HG03439 (cell line): ENCODE measurements at regions not wholly inside any gene's neighbourhood (a gene's known extent, or its start where the extent isn't known, plus 50 kb on each side); places are given as distances from the start of the nearest gene placed in this dataset.
"Not testable (repeated sequence)": the region's sequence is repeated elsewhere in the genome, so short reads cannot be mapped to it uniquely, and the experiment has no call there.

Experiments used
- ATAC-seq: cut with Tn5 transposase; IDR thresholded peaks from one replicate; pipeline ENCODE4 v1.9.1; 2021; ENCODE audit warnings: mild to moderate bottlenecking, moderate library complexity; ENCODE audit not compliant: unreplicated experiment

DNA sequence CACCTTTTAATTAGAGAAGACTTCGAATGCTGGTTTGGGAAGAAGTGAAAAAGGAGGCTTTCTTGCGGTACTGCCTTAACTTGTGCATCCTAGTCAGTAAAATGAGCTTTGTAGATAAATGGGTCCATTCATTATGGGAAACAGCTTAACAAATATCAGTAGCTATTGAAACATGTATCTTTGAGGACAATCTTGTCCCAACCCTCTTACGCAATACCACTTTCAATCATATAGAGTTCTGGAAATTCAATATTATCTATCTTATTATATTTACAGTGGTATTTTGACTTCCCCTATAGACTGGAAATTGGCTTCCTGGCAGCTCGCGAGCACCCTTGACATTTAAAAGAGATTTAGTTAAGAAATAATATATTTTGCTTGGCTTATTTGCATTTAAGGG, 565.8 kb upstream of the NUDT12 start:
- ATAC-seq, result no peak

DNA sequence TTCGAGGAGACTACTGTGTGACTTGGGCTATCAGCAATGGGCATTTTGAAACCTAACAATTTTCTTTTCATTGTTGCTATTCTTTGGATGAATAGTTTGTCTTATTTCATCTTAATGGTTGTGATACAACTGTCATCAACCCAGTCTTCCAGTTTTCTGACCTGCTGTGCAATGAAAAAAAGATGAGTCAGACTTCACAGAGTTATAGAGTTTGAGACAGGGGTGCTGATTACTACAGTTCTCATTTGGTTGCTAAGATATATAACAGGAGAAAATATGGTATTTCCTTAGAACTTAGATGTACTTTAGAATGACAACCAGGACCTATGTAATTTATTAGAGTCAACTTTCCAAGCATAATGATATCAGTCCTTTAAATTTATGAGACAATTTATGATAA, 564.4 kb upstream of the NUDT12 start:
- ATAC-seq, result no peak

- ATAC-seq, result no peak
Observed at GRCh38 chr5:104119529-104119928, 556.9 kb upstream of the NUDT12 start.

DNA sequence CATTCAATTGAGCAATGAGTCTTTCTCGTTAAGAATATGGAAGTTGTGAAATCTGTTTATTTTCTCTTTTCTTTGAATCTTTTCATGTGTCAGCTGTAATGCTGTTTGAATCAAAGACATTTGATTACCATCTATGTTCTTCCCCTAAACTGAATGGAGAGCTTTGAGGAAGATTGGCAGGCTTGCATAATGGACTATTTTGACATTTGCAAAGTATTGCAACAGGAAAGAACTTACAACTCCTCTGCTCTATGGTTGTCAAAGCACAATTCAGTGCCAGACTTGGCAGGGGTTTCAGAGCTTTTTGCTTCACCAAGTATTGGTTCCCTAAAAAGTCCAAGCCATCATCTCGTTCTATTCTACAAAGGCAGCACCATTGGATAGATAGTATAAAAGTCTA, 549.0 kb upstream of the NUDT12 start:
- ATAC-seq, result no peak

DNA sequence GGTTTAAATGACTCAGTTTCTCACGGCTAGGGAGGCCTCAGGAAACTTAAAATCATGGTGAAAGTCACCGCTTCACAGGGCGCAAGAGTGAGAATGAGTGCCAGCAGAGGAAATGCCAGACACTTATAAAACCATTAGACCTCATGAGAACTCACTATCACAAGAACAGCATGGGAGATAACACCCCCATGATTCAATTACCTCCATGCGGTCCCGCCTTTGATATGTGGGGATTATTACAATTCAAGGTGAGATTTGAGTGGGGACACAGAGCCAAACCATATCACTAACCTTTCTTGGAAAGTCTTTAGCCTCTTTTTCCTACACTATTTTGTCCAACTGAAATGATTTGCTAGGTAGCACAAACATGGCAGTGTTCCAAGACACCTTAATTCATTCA, 533.9 kb upstream of the NUDT12 start:
- no peak for ATAC-seq

GRCh38 chr5:104095527-104095926, 532.9 kb upstream of the NUDT12 start:
- no peak for ATAC-seq

- no peak for ATAC-seq
Observed at GRCh38 chr5:104088876-104089778, 526.5 kb upstream of the NUDT12 start.

GRCh38 chr5:104084896-104085295, 522.3 kb upstream of the NUDT12 start:
- no peak for ATAC-seq

DNA sequence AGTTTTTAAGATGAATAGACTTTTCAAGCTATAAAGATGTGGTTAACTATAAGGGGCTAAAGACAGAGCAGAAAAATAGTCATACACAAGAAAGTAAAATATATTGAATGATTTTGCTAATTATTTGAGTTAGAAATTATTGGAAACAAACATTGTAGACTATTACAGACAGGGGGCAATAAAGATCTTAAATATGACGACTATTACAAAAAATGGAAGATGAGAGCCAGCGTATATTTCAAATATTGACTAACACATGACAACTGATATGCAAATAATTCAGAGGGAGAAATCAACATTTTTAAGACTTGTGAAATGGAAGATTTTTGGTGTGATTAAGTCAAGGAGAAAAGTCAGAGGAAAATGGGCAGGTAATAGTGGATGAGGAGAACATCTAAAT, 520.2 kb upstream of the NUDT12 start:
- no peak for ATAC-seq

- ATAC-seq, result no peak
Observed at GRCh38 chr5:104081232-104081631, 518.6 kb upstream of the NUDT12 start.

DNA sequence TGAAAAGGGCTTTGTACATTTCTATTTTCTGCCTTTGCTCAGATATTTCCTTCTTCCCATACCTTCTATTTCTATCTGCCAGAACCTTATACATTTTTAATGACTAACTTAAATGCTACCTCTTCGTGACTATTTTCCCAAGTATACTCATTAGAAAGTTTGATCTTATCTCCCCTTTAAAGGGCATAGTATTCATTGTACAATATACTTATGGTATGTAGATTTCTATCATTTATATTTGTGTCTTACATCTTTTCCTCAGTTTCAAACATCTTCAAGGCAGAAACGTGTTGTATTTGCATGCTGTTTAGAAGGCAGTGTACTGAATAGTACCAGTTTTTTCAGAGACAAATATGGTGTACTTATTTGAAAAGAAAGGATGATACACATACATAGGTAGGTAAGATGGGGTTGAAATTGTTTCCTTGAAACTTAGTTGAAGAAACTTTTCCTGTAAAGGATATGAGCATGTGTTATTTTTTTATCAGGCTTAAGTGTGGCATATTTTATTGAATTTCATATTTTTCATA, 518.1 kb upstream of the NUDT12 start:
- ATAC-seq, result no peak

GRCh38 chr5:104079861-104080645, 517.5 kb upstream of the NUDT12 start:
- ATAC-seq, result not testable (repeated sequence)

GRCh38 chr5:104071887-104072286, 509.3 kb upstream of the NUDT12 start:
- no peak for ATAC-seq

DNA sequence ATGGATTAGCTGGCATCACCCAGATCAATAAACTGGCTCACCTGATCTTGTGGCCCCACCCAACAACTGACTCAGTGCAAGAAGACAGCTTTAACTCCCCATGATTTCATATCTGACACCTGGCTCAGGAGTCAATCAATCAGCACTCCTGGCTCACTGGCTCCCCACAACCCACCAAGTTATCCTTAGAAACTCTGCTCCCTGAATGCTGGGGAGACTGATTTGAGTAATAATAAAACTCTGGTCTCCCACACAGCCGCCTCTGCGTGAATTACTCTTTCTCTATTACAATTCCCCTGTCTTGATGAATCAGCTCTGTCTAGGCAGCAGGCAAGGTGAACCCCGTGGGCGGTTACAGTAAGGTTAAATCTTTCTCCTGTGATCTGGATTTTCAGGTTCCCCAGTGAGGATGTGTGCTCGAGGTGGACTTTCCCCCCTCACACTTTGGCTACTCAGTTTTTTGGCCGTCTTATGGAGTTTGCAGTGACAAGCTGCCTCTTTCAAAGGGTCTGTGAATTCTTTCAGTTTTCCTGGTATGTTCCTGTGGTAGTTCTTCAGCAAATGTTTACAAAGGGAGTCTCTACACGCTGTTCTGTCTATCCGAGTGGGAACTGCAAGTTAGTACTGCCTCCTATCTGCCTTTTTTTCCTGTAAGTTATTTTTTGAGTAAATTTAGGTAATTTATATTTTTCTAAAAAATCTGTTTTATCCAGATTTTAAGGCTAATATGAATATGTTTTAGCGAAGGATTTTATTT, 500.2 kb upstream of the NUDT12 start:
- ATAC-seq, result no peak

- ATAC-seq, result no peak
Observed at GRCh38 chr5:104061707-104062106, 499.1 kb upstream of the NUDT12 start.

- no peak for ATAC-seq
Observed at GRCh38 chr5:104053353-104053649, 490.7 kb upstream of the NUDT12 start.

DNA sequence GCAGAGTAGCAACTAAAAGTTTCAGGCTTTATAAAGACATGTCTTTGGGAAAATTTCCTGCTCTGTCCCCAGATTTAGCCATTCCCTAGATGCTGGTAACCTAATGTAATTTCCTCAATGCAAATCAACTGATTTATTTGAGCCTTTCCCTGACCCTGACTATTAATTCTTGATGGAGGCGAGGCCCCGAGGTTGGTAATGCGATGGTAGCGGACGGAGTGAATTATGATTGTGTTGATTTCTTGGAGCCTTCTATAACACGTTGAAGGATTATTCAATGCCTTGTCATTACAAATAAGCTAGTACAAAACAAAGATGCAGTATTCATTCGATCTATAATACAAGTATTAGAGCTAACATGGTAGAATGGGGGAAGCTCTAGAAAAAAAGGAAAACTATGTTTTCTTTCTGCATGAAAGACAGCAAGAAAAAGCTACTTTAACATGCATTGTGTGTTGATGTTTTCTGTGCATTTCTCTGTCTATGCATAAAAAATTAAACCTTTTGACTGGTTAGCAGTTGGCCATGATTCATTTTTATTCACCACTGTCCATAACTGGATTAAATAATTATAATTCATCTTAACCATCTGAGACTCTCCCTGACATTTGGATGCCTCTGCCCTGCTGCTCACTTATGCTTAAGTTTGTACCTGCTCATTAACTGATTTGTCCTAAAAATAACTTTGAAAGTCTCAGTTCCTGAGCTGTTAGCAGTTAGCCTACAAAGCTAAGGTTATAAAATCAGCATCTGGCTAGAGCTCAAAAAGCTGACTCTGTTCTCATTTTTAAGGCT, 490.2 kb upstream of the NUDT12 start:
- no peak for ATAC-seq

DNA sequence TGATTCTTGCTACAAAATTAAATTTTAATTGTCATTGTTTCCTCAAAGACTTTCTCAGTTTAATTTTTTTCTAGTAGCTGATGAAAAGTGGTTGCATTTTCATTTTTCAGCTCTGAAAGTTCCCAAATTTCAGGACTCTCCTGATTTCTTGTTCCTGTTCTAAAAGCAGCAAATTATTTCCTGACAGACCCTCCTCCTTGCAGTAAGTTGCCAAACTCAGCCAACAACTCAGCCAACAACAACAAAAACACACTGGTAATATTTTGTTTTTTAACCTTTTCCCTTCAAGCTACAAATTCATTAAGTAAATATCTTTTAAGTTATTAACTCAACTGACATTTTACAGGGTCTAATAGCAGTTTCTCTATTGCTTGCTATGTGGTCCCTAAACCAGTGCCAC, 487.8 kb upstream of the NUDT12 start:
- no peak for ATAC-seq

GRCh38 chr5:104049752-104050151, 487.2 kb upstream of the NUDT12 start:
- ATAC-seq, result no peak

DNA sequence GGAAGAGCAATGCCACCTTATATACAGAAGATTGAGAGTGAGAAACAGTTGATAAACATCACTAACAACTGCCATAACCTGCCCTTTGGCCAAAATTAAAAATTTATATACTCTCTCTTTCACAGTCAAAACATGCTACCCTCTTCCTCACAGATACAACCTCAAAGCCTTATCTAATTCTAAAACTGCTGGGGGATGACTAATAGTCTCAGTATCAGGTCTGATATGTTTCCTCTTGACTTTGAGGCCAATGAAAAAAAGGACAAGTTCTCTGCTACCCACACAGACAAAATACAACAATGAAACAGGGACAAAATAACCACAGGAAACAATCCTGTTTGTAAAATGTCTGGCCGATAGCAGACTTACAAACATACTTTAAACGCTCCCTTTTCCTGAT, 485.6 kb upstream of the NUDT12 start:
- no peak for ATAC-seq

DNA sequence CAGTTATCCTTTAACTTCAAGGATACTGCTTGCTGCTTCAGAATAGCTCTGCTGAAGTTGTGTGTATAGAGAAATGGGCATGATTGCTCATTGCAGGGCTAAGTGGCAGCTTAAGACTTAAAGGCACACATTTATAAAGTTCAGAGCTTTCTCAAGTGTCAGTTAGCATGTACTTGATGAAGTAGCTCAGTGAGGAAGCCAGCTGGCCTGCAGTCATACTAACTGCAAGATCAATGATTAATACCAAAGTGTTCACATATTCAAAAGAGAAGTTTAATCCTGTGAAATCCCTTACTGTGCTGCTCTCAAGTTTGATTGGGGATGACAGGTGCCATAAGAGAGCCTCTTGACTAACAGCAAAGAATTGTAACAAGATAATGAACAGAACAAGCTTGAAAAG, 483.4 kb upstream of the NUDT12 start:
- no peak for ATAC-seq
